ENCODE measurements at regions not wholly inside any gene's neighbourhood (a gene's known extent, or its start where the extent isn't known, plus 50 kb on each side); places are given as distances from the start of the nearest gene placed in this dataset.

GRCh38 chr15:26201177-26201858 is 338.2 kb upstream of the ATP10A start:
- no peak for TF ChIP-seq CTCF (conservative IDR thresholded peaks at IDR 0.05)
- TF ChIP-seq EZH2 (IDR thresholded peaks at IDR 0.05; ENCODE audit: low read depth) = no peak

All from PC-9 (cell line).